HG02571 (cell line): ENCODE measurements at regions not wholly inside any gene's neighbourhood (a gene's known extent, or its start where the extent isn't known, plus 50 kb on each side); places are given as distances from the start of the nearest gene placed in this dataset.
"Not testable (repeated sequence)": the region's sequence is repeated elsewhere in the genome, so short reads cannot be mapped to it uniquely, and the experiment has no call there.

Experiments used
- ATAC-seq: cut with Tn5 transposase; IDR thresholded peaks from one replicate; pipeline ENCODE4 v1.9.1; 2021; ENCODE audit warnings: mild to moderate bottlenecking, moderate library complexity; ENCODE audit not compliant: unreplicated experiment

DNA sequence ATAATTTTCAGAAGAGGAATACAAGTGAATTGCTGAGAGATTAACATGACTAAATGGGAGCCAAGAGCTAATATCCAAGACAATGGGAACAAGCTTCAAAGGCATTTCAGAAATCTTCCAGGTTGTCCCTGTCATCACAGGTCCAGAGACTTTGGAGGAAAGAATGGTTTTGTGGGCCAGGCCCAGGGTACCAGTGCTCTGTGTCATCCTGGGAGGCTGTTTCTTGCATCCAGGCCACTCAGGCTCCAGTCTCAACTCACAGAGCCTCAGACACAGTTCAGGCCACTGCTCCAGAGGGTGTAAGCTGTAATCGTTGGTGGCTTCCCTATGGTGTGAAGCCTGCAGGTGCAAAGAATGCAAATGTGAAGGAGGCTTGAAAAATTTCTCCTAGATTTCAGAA is 170.4 kb upstream of the NRG3 start:
- ATAC-seq, result no peak

DNA sequence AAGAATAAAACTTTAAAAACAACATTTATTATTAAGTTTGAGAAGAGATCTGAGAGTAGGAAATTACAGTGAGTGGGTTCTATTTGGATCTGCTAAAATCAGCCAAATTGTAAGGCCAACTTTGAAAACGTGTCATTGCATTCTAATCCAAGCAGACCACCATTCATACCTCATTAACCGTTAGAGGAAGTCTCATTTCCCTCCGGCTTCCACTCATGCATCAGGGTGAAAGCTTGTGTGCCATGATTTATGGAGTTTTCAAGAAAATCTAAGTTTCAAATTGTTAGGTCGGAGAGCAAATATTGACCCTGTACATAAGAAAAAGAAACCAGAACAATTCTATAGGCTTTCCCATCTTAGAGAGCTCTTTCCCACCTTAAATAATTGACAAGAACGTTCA is 166.6 kb upstream of the NRG3 start:
- ATAC-seq, result no peak

DNA sequence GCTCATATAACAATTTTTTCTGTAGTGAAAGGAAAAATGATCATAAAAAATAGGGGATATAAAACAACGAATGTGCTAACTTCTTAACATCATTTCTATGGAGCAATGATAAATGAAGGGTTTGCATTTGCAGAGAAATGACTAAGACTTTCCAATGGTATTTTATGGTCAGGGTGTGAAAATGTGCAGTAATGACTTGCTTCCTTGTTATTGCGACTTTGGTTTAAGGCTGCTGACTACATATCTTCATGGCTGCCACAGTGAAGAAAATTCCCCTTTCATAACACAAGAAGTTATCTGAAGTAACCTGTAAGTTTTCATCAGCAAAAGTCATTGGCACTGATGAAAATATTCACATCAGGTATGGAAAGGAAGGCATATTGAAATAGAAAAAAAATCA is 166.1 kb upstream of the NRG3 start:
- ATAC-seq, result no peak

DNA sequence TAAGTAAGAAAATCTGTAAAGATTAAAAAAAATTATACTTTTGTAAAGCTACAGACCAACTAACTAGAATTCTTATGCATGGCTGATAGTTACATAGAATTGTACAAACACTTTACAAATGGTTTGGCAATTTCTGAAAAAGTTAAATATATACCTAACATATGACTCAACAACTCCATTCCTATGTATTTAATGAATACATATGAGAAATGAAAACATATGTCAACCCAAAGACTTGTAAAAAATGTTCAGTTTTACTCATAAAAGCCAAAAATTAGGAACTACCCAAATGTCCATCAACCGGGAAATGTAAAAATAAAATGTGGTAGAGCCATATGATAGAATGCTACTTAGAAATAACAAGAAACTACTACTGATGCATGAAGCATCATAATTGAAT is 152.6 kb upstream of the NRG3 start:
- ATAC-seq, result no peak

DNA sequence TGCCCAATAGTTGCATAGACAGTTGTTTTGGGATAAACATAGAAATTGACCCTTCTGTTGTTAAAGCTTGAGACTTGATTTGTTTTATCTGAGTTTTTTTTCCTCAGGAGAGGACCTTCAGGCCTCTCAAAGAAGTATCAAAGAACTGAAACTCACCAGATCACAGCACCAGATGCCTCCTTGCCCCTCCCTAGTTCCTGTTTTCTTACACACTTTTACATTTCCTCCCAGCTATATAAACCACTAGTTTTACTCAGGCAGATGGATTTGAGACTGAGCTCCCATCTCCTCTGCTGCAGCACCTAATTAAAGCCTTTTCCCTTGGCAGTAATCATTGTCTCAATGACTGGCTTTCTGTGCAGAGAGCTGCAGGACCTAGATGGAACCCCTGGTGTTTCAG is 150.6 kb upstream of the NRG3 start:
- ATAC-seq, result no peak

DNA sequence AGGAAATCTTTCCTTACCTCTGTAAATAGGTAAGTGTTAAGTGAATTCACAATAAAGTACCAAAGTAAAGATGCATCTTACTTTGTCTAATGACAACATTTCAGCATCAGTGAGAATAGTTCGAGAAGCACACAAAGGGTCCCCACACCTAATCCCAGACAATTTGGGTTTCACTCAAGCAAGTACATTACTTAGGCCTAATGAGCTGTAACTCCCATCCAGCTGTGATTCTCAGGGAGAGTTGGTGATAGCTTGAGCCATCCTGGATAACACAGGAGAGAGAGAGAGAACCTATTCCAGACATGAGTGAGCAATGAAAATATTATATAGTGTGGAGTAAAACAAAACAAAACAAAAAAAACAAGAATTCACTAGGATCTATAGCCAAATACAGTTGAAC is 149.1 kb upstream of the NRG3 start:
- no peak for ATAC-seq

DNA sequence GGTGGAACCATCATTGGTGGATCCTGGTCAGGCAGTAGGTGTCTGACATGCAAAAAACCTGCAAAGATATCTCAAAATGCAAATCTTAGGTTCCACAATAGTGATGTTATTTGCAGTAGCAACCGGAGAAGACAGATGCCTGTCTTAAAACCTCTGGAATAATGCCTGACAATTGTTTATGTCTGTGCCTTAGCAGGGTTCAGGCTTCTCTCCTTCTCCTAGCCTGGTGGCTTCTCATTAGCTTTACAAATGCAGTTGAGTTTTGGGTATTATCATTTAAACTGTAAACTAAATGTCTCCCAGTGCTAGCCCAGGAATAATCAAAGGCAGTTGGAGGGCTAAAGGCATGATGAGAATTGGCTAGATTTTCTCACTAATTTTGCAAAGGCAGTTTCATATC is 146.3 kb upstream of the NRG3 start:
- ATAC-seq, result no peak

DNA sequence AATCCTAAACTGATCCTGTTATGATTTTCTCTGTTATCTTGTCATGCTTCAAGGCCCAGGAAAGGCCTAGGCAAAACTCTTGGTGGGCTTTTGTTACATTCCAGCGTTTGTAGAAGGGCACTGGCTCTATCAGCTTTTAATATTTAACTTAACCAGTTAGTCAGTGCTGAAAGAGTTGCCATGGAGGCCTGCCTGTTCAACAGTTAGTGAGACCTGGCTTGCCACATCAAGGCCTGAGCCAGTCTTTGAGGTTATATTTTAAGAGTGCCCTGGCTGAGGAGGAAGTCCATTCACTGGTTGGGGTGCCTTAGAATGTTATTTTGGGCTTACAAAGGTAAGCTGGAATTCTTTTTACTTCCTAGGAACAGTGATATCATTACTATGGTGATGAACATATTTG is 144.1 kb upstream of the NRG3 start:
- no peak for ATAC-seq

DNA sequence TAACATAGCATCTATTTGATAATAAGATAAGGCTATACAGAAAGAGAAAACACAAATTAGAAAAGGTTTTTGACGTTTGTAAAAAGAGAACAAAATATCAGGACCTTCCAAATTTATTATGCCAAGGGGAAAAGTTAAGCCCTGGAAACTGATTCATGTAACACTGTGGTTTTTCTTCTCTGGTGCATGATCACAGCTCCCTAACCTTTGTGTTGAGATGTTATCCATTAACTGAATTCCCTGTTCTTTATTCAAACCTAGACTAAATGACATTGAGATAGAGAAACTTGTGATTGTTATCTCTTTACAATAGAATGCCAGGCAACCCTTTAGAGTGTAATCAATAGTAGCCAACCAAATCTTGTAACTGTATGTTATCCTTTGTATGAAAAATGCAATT is 141.5 kb upstream of the NRG3 start:
- no peak for ATAC-seq

DNA sequence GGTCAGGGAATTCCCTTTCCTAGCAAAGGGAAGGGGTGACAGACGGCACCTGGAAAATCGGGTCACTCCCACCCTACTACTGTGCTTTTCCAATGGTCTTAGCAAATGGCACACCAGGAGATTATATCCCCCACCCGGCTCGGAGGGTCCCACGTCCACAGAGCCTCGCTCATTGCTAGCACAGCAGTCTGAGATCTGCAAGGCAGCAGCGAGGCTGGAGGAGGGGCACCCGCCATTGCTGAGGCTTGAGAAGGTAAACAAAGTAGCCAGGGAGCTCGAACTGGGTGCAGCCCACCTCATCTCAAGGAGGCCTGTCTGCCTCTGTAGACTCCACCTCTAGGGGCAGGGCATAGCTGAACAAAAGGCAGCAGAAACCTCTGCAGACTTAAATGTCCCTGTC is 139.8 kb upstream of the NRG3 start:
- not testable (repeated sequence) for ATAC-seq

DNA sequence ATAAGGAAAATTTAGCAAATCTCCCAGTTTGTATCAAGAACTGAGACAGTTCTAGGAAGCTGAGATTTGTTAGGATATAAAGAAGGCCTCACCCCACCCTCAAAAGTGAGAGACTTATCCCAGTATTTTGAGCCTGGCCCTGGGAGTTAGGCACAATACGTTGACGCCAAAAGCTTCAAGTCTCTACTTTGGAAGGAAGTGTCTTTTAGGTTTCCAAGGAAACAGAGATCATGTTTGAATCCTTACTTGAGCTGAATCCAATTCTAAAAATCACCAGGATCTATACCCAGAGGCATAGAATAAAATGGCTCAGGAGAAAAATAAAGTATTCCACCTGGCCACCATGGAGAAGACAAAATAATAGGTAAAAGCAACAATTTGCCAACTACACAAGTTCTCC is 115.9 kb upstream of the NRG3 start:
- no peak for ATAC-seq

DNA sequence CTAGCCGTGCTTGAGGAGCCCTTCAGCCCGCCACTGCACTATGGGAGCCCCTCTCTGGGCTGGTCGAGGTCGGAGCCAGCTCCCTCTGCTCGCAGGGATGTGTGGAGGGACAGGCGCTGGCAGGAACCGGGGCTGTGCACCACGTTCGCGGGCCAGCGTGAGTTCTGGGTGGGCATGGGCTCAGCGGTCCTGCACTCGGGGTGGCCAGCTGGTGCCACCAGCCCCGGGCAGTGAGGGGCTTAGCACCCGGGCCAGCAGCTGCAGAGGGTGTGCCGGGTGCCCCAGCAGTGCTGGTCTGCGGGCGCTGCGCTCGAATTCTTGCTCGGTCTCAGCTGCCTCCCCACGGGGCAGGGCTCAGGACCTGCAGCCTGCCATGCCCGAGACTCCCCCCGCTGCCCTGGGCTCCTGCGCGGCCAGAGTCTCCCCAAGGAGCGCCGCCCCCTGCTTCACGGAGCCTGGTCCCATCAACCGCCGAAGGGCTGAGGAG is 90.8 kb upstream of the NRG3 start:
- no peak for ATAC-seq

DNA sequence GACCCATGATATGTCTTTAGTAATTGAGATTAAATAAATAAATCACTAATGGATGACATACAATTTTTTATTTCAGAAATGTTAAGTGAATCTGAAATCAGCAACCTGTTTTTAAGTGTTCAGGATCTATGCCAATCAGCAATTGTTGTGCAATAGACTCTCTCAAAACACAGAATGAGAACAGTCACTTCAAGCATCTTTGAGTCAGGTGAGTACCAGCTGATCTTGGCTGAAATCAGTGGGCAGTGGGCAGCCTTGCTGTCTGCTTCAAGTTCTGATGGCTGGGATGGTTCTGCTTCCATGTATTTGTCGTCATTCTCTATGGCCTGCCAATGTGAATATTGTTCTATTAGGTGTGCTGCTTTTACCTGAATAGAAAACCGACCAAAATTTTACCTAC is 82.3 kb upstream of the NRG3 start:
- no peak for ATAC-seq

DNA sequence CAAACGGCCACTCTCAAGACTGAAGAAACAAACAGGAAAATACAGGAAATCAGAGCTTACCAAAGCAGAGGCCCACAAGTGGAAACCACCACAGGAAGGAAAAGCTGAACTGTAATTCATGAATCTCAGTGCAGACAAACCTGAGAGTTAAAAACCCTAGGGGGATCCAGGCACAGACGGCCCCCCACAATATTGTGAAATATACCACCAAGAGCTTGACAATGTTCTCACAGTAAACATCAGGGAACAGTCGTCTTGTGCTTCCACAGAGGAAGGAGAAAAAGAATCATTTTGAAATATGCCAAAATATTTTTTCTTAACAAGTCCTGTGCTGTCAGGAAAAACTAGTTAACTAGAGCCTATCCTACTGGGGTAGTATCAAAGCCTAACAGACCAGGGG is 68.2 kb upstream of the NRG3 start:
- no peak for ATAC-seq

DNA sequence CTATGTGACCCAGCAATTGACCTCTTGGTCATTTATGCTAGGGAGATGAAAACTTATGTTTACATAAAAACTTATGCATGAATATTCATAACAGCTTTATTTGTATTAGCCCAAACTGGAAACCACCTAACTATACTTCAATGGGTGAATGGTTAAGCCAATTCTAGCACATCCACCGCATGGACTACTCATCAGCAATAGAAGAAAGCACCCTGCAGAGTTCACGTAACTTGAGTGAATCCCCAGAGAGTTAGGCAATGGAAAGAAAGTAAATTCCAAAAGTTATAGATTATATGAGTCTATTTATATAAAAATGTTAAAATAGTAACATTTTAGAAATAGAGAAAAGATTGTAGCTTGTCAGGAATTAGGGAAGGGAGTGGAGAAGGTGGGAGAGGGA is 60.2 kb upstream of the NRG3 start:
- no peak for ATAC-seq

DNA sequence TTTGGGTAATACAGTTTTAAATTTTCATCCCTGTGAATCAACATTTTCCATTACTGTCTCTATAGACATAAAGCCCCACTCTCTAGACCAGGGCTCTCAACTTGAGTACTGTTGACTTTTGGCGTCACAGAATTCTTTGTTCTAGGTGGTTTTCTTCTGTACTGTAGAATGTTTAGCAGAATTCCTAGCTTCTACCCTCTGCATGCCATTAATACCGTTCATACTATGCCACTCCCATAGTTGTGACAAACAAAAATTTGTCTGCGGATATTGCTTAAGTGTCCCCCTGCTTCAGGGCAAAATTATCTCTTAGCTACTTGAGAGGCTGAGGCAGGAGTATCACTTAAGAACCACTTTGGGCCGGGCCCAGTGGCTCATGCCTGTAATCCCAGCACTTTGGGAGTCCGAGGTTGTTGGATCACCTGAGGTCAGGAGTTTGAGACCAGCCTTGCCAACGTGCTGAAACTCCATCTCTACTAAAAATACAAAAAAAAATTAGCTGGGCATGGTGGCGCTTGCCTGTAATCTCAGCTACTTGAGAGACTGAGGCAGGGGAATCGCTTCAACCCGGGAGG is 57.3 kb upstream of the NRG3 start:
- no peak for ATAC-seq

DNA sequence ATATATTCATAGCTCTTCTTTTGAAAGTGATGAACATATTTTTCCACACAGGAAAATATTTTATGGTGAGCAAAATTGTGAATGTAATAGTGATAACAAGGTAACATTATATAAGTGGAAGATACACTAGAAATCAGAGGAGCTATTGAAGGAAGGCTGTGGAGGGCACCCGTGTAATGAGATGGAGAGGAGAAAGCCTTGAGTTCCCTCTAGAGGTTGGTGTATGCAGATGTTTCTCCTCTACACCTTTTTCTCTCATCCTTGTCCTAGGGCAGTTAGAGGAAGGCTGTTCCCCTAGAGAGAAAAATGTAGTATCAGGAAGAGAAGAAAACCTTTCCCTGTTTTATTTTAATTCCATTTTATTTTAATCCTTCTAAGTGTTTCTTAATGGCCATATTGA is 54.6 kb upstream of the NRG3 start:
- no peak for ATAC-seq
